Testis (tissue), 2 donors: ENCODE measurements at regions not wholly inside any gene's neighbourhood (a gene's known extent, or its start where the extent isn't known, plus 50 kb on each side); places are given as distances from the start of the nearest gene placed in this dataset.

Source experiments
- POLR2A ChIP-seq: fragments of 450-650 bp; IDR thresholded peaks from one replicate; pipeline ENCODE4 v1.6.1; 2017; ENCODE audit warnings: antibody characterized with exemption, mild to moderate bottlenecking, moderate library complexity
- TF ChIP-seq, protein P1 (sequence below), 3 experiments: fragments of 450-650 bp in 2 of 3; fragments of 200-600 bp in 1 of 3; sonication (generic) in 1 of 3; IDR thresholded peaks; one replicate each; pipeline ENCODE4 v1.5.1; 2016 to 2019; ENCODE audit warnings: antibody characterized with exemption in 3 of 3, mild to moderate bottlenecking in 2 of 3, moderate library complexity in 1 of 3

- TF ChIP-seq, protein P1, sequence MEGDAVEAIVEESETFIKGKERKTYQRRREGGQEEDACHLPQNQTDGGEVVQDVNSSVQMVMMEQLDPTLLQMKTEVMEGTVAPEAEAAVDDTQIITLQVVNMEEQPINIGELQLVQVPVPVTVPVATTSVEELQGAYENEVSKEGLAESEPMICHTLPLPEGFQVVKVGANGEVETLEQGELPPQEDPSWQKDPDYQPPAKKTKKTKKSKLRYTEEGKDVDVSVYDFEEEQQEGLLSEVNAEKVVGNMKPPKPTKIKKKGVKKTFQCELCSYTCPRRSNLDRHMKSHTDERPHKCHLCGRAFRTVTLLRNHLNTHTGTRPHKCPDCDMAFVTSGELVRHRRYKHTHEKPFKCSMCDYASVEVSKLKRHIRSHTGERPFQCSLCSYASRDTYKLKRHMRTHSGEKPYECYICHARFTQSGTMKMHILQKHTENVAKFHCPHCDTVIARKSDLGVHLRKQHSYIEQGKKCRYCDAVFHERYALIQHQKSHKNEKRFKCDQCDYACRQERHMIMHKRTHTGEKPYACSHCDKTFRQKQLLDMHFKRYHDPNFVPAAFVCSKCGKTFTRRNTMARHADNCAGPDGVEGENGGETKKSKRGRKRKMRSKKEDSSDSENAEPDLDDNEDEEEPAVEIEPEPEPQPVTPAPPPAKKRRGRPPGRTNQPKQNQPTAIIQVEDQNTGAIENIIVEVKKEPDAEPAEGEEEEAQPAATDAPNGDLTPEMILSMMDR (IDR thresholded peaks at IDR 0.05) = no peak
- TF ChIP-seq POLR2A = no peak
Measured at GRCh38 chr21:15431053-15431452, 298.7 kb upstream of the USP25 start.
